Esophagus squamous epithelium (tissue), 4 donors: ENCODE measurements at regions not wholly inside any gene's neighbourhood (a gene's known extent, or its start where the extent isn't known, plus 50 kb on each side); places are given as distances from the start of the nearest gene placed in this dataset.

Source experiments
- CTCF ChIP-seq, 6 experiments: fragments of 450-650 bp in 4 of 6; fragments of 200-600 bp in 2 of 6; sonication (generic) in 2 of 6; IDR thresholded peaks; one replicate each; pipeline ENCODE4 v1.5.1; 2016 to 2019; ENCODE audit warnings: antibody characterized with exemption in 6 of 6, mild to moderate bottlenecking in 4 of 6, moderate library complexity in 4 of 6
- POLR2A ChIP-seq, 4 donors: fragments of 450-650 bp; IDR thresholded peaks; one replicate each; pipeline ENCODE4 v1.6.1; 2017; ENCODE audit warnings: antibody characterized with exemption in 4 of 4, mild to moderate bottlenecking in 4 of 4, moderate library complexity in 3 of 4

DNA sequence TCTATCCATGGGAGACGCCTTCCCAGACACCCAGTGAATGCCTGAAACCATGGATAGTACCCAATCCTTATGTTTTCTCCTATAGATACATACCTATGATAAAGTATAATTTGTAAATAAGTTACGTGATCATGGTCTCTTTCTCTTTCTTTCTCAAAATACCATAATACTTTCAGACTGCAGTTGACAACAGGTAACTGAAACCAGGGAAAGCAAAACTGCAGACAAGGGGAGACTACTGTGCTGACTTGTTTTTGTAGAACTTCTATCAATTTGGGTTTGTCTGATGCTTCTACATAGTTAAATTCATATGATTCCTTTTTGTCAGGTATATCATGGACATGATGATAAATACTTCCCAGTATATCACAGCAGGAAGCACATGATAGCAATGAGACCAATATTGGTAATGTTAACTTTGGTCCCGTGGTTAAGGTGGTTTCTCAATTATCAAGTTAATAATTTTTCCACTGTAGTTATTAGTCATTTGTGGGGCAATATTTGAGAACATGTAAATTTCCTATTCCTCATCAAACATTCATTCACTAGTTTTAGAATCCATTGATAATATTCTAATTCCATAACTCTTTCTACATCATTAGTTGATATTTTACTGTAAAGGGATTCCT lies 298.0 kb upstream of the TET2 start:
- TF ChIP-seq CTCF (IDR thresholded peaks at IDR 0.05) (no peak), POLR2A (IDR thresholded peaks at IDR 0.05) (no peak)
